RPMI7951 (cell line): ENCODE measurements at regions not wholly inside any gene's neighbourhood (a gene's known extent, or its start where the extent isn't known, plus 50 kb on each side); places are given as distances from the start of the nearest gene placed in this dataset.
A peak's percentile ranks its signal among the peaks of the same experiment; 100 is the strongest.
"Not testable (repeated sequence)": the region's sequence is repeated elsewhere in the genome, so short reads cannot be mapped to it uniquely, and the experiment has no call there.

Experiments used
- DNase-seq: peaks from one replicate; pipeline ENCODE4 v3.0.0-alpha.2; 2012; ENCODE audit warnings: low read depth

DNA sequence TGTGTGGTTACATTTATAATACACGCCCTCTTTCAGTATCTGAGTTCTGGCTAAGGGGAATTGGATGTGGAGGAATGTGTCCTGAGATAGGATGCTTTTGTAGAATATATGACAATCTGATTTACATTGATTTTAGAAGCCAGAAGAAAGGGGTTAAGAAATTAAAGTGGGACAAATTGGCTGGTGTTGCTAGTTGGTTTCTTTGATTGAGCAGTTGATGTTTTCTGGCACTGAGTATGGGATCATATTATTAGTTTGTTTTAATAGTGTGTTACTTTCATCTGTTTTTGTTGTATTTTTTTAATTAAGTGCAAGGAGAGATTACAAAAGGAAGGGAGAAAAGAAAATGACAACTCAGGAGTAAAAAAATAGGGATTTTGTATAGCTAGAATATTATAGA lies 1634.7 kb upstream of the B3GALT2 start:
- no peak for DNase-seq

DNA sequence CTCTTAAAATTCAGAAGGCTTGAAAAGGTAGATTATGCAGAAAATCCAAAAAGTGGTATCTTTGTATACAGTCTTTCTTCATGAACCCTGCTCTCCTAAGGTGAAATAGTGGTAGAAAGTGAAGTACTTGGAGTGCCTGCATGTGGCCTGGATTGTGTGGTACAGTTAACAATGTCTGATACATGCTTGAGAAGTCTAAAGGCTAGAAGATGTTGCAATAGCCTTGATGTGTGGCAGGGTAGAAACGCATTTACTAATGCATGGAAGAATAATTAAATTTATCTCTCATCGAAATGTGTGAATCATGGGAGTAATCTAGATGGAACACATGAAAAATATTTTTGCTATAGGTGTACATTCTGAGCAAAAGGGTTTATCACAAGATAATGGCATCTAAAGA lies 1632.3 kb upstream of the B3GALT2 start:
- DNase-seq, result no peak

DNA sequence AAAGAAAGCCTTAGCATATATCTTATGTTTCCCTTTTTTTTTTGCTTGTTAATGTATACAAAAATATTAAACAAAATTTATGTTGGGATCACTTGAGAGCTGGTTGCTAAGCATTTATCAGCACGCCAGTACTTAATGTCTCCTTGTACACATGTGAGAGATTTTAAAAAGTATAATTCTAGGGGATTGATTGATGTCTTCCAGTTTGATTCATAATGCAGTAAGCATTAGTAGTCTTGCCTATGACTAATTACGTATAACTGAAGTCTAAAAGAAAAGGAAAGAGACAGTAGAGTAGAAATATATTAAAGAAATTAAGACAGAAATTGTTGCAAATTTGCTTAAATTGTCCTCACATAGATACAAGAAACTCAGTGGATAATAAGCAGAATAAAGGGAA lies 1630.4 kb upstream of the B3GALT2 start:
- no peak for DNase-seq

DNA sequence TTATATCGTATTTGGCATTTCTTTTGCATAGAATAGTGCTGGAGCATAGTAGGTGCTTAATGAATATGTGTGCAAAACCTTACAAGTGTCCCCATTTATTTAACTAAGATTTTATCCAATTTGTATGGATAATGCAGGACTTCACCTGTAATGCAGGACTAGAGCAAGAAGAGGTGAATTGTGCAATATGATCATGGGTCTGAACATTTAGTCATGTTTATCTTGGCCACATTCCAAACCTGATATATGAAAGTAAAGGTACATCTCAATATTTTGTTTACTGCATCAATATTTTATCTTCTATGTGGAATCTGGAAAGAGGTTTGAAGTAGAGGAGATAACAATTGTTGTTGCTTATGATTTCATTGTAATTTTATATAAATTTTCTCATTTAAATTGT lies 1626.7 kb upstream of the B3GALT2 start:
- DNase-seq, result no peak

DNA sequence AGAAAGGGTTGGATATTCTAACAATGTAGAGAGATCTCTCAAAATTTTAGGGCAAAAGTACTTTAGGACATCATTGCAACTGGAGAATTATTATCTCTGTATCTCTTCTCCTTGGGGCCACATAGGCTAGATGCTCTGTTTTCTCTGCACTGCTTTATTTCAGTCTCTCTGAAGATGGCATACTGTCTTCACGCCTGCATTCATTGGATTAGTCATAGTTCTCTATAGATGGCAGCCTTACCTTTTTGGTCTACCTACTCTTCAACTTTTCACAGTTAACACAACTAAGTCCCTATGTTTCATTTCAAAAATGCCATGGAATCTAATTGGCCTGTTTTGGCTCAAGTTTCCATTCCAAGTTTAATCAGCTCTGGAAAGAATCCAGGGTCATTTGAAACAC lies 1623.3 kb upstream of the B3GALT2 start:
- no peak for DNase-seq

DNA sequence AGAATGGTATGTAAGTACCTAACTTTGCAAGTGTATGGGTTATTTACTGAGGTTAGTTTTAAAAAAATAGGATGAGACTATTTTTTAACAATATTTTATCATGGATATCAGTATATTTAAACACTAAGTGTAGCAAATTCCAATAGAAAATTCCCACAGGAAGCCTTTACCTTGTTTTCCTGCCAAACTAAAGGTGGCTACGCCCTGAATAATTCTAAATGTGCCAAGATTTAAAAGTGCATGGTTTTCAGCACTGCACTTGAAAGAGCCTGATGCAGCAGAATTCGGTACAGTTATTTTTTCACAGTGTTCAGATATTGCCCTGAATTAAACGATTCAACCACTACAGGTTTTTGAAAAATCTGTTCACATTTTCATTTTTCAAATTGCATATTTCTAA lies 1622.8 kb upstream of the B3GALT2 start:
- DNase-seq, result no peak

DNA sequence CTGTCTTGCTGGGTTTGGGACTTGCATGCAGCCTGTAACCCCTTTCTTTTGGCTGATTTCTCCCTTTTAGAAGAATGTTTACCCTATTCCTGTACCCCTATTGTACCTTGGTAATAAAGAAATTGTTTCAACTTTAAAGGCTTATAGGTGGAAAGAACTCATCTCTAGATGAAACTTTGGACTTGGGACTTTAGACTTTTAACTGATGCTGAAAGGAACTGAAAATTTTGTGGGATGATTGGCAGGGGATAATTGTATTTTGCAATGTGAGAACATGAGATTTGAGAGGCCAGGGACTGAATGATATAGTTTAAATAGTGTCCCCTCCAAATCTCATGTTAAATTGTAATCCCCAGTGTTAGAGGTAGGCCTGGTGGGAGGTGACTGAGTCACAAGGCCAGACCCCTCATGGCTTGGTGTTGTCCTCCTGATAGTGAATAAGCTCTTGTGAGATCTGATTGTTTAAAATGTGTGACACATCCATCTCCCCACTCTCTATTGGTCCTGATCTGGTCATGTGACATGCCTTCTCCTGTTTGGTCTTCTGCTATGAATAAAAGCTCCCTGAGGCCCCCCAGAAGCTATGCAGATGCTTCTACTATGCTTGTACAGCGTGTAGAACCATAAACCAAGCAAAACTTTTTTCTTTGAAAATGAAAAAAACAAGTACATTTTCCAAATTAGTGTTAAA lies 1621.3 kb upstream of the B3GALT2 start:
- DNase-seq, result no peak

DNA sequence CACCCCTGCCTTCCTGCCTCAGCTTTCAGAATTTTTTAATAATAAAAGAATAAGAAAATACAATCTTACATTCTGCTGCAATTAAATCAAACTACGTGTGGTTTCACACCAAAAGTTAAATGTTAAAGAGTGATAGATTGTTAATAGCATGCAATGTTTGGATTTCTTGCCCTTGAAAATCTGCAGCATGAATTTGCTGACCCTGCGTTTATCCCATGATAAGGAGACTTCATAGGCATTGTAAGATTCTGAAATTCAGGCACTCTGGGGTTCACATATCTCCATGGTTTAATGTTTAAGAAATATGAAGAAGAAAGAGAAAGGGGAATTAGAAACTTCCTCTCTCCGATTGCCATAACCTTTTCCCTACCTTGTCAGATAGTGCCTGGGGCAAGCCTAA lies 1616.2 kb upstream of the B3GALT2 start:
- no peak for DNase-seq

DNA sequence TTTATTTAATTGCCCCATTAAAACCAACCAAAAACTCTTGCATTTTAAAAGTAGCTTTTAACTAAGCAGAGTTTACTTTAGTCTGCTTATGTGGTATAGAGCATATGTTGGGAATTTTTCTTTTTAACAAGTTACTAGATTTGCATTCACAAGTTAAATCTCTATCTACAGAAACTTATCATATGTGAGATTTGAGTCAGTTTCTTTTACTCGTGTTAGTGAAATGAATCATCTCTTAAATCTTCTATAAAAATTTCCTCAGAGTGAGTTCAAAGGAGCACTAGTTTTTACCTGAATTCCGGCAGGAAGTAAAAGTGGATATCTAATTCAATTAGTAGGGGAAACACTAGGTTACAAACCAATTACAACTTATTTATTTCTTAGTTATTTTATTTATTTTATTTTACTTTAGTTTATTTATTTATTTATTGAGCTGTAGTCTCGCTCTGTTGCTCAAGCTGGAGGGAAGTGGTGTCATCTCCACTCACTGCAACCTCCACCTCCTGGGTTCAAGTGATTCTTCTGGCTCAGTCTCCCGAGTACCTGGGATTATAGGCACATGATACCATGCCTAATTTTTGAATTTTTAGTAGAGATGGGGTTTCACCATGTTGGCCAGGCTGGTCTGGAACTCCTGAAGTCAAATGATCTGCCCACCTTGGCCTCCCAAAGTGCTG lies 1609.6 kb upstream of the B3GALT2 start:
- DNase-seq, result no peak

DNA sequence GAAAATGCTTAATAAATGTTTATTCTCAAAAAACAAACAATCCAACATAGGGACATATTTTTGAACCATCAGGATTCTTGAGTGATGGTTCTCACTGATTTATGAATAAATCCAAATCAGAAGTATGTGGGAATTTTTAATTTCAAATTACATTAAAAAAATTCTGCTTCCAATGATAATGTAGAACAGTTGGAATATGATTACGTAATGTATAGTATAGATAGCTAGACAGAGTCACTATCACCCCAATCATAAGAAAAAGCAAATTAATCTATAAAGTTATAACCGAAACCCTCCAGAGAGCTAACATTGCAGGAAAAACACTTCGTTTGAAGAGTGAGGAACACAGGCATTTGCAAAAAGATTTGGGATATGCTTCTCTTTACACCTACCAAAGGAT lies 1600.6 kb upstream of the B3GALT2 start:
- no peak for DNase-seq

DNA sequence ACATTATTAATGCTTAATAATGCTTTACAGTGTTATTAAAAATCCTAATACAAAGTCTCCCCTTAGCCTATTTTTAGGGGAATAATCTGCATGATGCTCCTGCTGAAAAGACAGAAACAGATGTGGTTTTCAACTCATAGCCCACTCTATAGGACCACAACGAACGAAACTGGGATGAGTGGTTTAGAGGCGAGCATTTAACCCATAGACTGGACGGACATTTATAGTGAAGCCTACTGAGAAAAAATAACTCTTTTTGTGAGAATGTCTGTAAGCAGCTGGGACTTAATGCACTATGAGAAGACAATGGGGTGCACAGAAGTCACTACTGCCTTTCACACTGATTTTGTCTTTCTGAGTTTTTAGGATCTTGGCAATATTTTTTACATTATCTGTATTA lies 1599.6 kb upstream of the B3GALT2 start:
- DNase-seq, result no peak

DNA sequence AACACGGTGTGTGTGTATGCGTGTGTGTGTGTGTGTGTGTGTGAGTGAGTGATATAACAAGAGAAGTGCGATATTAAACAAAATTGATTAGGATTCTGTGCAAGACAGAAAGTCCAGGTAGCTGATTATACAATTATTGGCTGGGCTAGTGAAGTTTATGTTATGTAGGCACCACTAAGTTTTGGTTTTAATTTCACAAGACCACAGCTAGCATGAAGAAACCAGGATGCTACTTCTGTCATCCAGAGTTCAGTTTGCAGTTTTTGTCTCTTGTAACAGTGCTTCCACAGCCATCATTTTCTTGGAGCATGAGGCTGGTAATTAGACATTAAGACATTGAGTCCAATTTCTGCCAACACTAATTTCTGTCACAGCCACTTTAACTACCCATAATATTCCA lies 1590.2 kb upstream of the B3GALT2 start:
- no peak for DNase-seq

DNA sequence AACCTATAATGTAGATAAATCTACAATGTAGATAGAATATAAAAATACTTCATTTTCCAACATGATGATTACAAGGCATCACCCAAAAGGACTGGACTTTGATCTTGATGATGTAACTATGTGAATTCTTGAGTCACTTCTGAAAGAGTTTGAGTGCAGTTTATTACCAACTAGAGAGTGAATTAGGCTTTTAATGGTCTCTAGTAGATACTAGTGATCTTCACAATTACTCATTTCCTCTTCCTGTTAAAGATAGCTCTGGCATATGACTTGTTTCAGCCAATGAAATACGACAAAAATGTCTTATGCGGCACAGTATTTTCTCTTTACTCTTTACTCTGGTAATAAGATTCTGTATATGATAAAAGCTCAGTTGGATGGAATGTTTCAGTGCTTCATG lies 1588.1 kb upstream of the B3GALT2 start:
- no peak for DNase-seq

DNA sequence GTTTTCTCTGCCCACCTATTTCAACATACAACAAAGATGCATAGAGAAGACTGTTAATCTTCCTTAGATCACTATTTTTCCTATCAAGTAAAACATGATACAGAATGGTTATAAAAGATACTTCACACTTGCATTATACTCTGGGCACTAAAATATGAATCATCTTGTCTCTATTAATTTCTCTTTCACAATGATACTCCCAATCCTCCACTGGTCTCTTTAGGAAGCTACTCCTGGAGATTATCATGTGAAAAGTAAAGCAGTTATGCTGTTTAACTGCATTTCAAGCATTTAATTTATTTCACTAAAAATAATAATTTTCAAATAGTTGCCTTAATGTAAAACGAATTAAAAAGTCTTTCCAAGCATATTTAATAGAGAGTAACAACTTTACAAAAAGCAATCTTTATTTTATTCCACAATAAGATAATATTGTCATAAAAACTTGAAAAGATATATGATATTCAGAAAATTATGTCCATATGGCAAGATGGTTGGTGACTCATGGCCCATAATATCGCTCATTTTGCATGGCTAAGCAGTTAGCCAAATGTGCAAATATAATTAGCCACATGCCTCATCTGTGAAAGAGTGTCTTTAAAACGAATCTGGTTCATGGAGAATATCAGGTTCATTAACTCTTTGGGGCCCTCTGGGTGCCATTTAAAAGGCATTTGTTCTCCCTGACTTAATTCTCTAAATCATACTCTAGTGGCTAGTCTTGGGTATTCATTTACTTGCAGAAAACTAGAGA lies 1569.0 kb upstream of the B3GALT2 start:
- DNase-seq, result peak; percentile 4

DNA sequence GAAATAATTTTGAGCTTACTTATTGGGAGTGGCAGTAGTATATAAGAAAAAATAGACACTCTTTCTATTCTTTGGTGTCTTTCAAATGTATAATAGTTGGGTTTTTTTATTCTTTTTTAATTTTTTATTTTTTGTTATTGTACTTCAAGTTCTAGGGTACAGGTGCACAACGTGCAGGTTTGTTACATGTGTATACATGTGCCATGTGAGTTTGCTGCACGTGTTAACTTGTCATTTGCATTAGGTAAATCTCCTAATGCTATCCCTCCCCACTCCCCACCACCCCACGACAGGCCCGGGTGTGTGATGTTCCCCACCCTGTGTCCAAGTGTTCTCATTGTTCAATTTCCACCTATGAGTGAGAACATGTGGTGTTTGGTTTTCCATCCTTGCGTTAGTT lies 1552.4 kb upstream of the B3GALT2 start:
- DNase-seq, result not testable (repeated sequence)

DNA sequence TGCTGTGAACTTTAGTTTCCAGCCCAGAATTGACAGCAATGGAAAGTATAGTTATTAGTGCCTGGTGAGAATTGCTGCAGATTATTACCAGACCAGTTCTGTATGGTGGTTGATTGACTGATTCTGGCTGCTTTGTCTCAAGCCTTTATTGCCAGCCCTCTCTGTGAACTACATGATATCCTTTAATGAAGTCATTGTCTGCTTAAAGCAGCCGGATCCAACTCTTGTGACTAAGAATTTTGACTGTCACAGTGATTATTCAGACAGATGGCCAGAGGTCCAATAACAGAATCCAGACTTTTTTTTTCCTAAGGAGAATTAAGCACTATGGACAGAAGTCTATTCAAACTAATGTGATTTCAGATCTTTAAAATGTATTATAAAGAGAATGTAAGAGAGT lies 1548.6 kb upstream of the B3GALT2 start:
- DNase-seq, result no peak

DNA sequence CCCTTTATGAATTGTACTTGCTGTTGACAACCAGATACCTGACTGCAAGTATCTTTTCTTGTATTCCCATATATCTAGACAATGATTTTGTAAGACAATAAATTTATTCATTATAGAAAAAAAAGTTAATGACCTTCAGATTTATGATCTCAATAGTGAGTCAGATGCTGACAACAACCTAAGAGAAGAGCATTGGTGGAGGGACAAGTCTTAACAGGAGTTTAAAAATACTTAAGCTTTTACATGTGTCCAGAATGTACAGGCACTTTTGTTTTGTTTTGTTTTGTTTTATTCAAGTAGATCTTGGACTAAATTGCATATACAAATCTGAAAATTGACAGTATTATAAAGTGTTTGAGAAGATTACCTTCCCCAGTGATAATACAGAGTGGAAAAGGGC lies 1544.6 kb upstream of the B3GALT2 start:
- no peak for DNase-seq

DNA sequence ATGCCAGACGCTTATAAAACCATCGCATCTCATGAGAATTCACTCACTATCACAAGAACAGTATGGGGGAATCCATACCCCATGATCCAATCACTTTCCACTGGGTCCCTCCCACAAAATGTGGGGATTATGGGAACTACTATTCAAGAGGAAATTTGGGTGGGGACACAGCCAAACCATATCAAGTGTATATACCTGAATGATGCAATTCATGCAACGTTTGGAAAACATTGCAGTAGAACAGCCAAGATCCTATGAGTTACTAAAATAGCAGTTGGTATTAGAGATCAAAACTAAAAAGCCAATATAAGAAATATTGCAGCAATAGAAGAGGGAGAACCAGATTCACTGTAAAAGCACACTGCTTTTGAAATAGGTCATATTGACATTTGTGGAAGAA lies 1543.9 kb upstream of the B3GALT2 start:
- no peak for DNase-seq

DNA sequence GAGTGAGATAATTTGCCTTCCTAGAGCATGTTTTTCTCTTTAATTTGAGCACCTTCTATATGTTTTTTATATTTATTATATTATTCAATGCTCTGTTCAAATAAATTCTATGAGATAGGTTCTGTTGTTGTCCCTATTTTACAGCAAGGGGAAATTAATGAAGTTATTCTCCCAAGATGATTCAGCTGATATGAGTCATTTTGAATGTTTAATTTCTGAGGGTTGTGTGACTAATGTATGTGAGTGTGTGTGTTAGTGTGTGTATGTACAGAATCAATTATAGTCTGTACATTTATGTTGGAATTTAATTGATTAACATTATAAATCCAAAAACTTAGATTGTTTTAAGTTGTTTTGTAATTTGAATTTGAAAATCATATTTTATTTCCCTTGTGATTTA lies 1536.7 kb upstream of the B3GALT2 start:
- no peak for DNase-seq

DNA sequence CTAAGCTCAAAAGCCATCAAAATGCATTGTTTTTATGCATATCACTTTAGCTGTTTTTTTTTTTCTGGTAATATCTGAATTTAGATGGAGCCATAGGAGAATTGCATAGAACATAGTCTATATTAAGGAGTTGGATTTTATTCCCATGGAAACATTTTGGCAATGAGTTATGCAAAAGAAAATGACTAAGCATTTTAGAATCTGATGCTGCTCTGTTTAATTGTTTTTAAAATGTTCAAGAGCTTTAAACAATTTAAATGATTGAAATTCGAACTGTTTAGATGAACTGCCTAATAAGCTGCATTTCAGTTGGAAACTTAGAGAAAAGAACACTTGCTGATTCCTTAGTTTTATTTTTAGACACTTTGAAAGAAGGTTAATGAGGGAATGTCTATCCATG lies 1531.5 kb upstream of the B3GALT2 start:
- DNase-seq, result no peak

DNA sequence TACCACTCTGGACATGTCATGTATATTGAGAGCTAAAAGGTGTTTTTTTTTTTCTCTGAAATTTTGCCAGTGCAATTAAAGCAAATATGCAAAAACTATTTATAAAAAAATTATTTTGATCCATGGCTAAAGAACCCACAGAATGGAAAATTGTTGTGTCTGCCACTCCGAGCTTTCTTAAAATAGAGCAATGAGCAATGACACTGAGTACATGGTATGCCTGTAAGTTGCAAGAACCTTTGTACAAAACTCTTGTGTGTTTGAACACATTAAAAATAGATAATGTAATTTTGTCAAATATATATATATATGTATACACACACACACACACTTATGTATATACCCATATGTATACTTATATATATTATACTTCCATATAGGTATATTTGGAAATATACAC lies 1530.9 kb upstream of the B3GALT2 start:
- no peak for DNase-seq

DNA sequence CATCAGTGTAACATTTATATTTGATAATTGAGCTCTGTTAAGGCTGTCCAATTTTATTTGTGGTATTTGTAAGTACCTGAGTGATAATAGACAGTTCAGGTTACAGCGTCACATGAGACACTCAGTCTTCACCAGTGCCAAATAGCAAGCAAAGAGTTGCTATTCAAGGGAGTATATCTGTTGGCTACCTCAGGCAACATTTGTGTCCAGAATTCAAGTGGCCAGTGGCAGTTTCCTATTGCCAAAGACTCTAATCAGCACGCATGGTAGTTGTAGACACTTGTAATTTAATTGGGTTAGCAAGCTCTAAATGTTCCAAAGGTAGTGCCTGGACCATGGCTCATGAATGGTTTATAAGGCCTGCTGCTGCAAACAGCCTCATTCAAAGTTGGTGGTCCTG lies 1524.3 kb upstream of the B3GALT2 start:
- DNase-seq, result no peak

DNA sequence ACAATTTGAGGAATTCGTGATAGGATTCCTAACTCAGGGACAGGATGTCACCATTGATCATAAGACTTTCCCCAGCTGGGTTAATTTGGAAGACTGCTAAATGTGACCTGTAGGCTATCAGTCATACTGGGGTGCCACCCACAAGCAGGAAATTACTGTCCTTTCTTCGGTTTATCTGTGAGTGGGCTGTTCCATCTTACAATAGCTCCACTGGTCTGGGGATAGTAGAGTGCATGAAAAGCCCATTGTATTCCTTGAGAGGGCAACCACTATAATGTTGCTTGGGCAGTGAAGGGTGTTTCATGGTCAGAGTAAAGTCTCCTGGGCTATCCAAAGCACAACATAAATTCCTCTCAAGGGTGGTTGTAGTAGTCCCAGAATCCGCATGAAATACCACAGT lies 1523.0 kb upstream of the B3GALT2 start:
- no peak for DNase-seq
